Central memory CD4-positive, alpha-beta T cell (primary cell): ENCODE measurements at regions not wholly inside any gene's neighbourhood (a gene's known extent, or its start where the extent isn't known, plus 50 kb on each side); places are given as distances from the start of the nearest gene placed in this dataset.
"Not testable (repeated sequence)": the region's sequence is repeated elsewhere in the genome, so short reads cannot be mapped to it uniquely, and the experiment has no call there.

Experiments
- DNase-seq: peaks from one replicate; pipeline ENCODE4 v3.0.0; 2022

DNA sequence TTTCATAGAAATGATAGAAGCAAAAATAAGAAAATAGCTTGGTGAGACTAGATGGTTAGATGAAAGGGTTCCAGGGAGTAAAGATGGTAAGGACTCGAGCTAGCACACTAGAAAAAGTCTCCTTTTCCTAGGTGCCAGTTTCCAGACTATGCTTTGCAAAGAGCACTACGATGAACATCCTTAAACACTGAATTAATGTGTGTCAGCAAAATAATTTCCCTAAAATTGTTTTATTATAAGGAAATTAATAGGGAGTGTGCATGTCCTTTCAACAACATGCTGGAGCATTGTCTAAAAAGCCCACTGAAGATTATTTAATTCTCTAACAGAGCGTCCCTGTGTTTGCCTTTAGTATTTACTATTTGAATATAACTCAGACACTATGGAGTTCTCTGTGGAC lies 107.4 kb upstream of the NDUFV2 start:
- no peak for DNase-seq

GRCh38 chr18:8996771-8997432 lies 105.6 kb upstream of the NDUFV2 start:
- no peak for DNase-seq

DNA sequence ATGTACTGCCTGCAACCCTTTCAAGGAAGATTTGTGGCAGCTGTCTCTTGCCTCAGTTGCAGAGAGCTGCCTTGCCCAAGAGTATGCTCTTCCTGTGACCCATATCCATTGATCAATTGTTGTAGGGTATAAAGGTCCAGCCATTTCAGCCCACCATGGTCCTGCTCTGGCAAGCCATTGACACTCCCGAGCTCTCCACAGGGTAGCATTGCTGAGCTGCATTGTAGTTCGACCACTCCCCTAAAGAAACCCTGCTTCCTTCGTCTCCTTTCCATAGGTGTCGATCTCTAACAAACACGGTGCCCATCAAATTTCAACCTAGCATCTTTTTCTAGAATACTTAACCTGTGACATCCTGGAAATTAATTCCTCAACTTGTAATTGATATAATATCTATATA lies 104.9 kb upstream of the NDUFV2 start:
- DNase-seq = no peak

- DNase-seq = no peak
Observed at GRCh38 chr18:8998481-8999217, 103.8 kb upstream of the NDUFV2 start.

GRCh38 chr18:8999872-9000271 lies 102.6 kb upstream of the NDUFV2 start:
- DNase-seq = no peak

DNA sequence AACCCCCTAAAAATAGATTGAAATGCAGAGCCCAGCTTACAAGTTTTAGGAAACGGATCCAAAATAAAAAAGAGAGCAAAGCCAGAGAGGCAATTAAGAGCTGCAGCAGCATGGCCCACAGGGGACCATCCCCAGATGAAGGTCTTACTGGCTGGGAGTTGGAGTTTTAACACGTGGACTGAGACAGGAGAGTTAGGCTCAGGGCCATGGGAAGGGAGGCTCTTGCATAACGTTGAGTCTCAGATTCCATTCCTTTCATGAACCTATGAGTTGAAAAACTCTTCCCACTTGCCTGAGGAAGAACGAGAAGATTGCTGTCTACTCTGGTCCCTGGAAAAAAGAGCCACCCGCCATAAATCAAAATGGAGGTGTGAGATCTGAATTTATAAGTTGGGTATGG lies 101.8 kb upstream of the NDUFV2 start:
- DNase-seq = no peak

DNA sequence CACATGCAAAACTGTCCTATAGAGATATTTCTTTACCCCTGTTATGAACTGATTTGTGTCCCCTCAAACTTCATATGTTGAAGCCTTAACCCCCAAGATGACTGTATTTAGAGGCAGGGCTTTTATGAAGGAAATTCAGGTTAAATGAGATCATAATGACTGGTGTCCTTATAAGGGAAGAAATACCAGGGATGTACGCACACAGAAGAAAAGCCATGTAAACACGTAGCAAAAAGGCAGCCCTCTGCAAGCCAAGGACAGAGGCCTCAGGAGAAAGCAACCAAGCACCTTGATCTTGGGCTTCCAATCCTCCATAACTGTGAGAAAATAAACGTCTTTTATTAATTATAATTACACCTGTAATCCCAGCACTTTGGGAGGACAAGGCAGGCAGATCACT lies 101.3 kb upstream of the NDUFV2 start:
- DNase-seq = no peak

- no peak for DNase-seq
Observed at GRCh38 chr18:9003406-9004100, 98.9 kb upstream of the NDUFV2 start.

DNA sequence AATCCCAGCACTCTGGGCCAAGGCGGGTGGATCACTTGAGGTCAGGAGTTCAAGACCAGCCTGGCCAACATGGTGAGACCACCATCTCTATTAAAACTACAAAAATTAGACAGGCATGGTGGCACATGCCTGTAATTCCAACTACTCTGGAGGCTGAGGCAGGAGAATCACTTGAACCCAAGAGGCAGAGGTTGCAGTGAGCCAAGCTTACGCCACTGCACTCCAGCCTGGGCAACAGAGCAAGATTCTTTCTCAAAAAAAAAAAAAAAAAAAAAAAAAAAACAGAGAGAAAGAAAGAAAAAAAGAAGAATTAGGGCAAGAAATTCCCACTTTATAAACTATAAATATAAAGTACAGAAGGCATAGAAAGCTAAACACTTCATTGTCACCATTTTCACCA lies 98.2 kb upstream of the NDUFV2 start:
- DNase-seq = not testable (repeated sequence)

DNA sequence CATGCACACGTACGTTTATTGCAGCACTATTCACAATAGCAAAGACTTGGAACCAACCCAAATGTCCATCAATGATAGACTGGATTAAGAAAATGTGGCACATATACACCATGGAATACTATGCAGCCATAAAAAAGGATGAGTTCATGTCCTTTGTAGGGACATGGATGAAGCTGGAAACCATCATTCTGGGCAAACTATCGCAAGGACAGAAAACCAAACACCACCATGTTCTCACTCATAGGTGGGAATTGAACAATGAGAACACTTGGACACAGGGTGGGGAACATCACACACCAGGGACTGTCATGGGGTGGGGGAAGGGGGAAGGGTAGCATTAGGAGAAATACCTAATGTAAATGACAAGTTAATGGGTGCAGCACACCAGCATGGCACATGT lies 94.8 kb upstream of the NDUFV2 start:
- DNase-seq = not testable (repeated sequence)

DNA sequence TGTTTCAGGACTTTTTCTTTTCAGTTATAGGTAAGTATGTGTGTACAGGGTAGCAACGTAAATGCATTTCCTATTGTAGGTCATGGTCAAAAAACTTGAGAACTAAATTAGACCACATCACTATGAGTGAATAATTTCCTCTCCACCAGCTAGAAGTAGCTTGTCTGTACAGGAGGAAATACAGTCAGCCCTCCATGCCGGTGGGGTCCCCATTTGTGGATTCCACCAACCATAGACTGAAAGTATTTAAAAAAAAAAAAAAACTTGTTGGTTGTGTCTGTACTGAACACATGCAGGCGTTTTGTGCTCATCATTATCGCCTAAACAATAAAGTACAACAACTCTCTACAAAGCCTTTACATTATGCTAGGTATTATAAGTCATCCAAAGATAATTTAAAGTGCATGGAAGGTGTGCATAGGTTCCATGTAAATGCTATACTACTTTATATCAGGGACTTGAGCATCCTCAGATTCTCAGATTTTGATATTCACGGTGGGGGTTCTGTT lies 94.2 kb upstream of the NDUFV2 start:
- no peak for DNase-seq

- DNase-seq = no peak
Observed at GRCh38 chr18:9008709-9009635, 93.5 kb upstream of the NDUFV2 start.

- no peak for DNase-seq
Observed at GRCh38 chr18:9009703-9010488, 92.6 kb upstream of the NDUFV2 start.

GRCh38 chr18:9011431-9011830 lies 91.1 kb upstream of the NDUFV2 start:
- no peak for DNase-seq

DNA sequence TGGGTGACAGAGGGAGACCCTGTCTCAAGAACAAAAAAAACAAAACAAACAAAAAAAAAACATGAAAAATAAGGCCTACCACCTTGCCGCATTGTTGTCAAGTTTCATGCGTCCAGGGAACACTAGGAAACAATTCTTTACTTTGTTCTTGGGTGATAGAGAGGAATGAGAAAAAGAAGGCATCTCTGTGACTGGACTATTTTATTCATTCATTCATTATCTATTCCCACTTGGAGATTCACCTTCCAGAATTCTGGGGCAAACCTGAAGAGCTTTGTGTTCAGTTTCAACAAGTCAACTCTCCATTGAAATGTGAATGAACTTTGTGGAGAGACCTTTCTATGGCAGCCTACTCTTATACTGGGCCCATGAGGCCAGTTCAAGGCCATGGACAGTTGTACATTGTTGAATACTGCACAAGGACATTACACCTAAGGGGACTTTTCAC lies 88.5 kb upstream of the NDUFV2 start:
- DNase-seq = no peak

- no peak for DNase-seq
Observed at GRCh38 chr18:9015689-9016088, 86.8 kb upstream of the NDUFV2 start.

DNA sequence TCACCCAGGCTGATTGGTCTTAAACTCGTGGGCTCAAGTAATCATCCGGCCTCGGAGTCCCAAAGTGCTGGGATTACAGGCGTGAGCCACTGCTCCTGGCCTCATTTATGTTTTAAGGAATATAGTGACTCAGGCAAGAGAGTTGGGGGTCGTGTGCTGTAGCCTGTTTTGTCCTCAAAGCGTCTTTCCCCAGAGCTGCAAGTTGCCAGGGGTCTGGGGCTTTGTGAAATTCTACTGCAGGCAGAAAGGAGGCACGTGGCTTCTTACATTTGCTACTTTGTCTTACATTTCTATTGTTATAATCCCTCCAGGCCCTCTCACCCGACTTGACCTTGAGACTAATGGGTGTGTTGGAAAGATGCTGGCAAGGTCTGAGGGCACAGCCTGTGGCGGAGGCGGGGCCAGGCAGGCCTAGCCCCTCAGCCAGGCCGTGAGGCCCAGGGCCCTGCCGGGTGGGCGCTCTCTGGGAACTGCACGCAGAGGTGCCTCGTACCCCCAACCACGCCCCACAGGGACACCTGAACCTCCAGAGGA lies 85.8 kb upstream of the NDUFV2 start:
- no peak for DNase-seq

DNA sequence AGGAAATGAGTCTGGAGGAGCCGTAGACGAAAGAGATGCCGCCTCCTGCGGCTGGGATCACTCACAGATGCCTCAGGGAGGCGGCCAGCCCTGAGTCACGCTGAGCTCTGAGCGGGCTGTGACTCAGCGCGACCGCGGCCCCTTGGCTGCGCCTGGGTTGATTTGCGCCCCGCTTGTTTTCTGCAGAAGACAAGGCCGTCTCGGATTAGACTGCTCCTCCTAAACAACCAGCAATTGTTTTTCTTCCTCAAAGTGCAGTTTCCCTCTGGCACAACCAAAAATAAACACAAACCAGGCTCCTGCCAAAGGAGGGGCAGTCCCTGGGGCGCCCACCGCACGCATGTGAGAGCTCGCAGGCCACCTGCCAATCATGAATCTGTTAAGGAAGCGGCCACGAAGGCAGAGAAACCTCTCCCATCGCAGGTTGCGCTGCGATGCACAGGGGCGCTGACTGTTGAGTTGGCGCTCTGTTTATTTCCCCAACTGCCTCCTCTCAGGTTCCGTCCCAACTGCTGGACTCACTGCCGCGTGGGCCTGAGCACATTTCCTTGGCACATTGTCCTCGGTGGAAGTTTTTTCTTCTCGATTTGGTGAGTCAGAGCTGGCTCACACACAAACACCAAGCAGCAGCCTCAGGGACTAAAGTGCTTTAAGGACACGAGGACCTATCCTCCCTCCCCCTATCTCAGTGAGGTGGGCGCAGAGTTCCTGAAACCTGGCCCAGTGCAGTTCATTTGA lies 85.2 kb upstream of the NDUFV2 start:
- no peak for DNase-seq

DNA sequence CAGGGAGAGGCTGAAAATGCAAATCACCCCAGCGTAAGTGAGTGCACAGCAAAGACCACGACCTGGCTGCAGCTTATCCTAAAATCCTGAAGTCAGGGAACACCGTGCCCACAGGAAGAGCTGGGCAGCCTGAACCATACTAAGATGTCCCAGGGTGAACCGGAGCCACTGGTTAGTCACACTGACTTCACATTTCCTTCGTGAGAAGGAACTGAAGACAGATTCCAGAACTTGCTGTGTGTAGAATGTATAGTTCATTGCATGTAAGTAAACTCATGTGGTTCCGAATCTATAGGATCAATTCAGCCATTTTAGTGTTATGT lies 84.6 kb upstream of the NDUFV2 start:
- DNase-seq = no peak

- DNase-seq = no peak
Observed at GRCh38 chr18:9019135-9019534, 83.4 kb upstream of the NDUFV2 start.

DNA sequence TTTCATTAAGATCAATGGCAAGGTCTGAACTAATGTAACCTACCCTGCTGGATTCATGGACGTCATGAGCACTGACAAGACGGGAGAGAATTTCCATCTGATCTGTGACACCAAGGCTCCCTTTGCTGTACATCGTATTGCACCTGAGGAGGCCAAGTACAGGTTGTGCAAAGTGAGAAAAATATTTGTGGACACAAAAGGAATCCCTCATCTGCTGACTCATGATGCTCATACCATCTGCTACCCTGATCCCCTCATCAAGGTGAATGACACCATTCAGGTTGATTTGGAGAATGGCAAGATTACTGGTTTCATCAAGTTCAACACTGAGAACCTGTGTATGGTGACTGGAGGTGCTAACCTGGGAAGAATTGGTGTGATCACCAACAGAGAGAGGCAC lies 82.3 kb upstream of the NDUFV2 start:
- DNase-seq = no peak
